ENCODE measurements at regions not wholly inside any gene's neighbourhood (a gene's known extent, or its start where the extent isn't known, plus 50 kb on each side); places are given as distances from the start of the nearest gene placed in this dataset.

- Mint-ChIP-seq H3K36me3 (ENCODE audit: low read depth) (peaks cover 12% of the 10 kb centered on the region; the same call in 2 of the 3 replicates), H3K4me3 (no peak overlapping the region), H3K27ac (no peak overlapping the region), H3K27me3 (ENCODE audit: insufficient read depth, low read depth, poor library complexity) (no peaks in the 10 kb centered on the region), H3K4me1 (no peaks in the 10 kb centered on the region), H3K9me3 (peaks cover 51% of the 10 kb centered on the region)
- no peaks in the 10 kb centered on the region for H3F3A ChIP-seq (replicated peaks; ENCODE audit: low read depth)
- TF ChIP-seq NANOG (IDR thresholded peaks at IDR 0.05; ENCODE audit: borderline replicate concordance) (no peak), CTCF (conservative IDR thresholded peaks at IDR 0.05; ENCODE audit: low read depth in 2 of 2) (no peak), ZNF114 (CRISPR knock-in tag; IDR thresholded peaks at IDR 0.05) (no peak), EZH2phosphoT487 (IDR thresholded peaks at IDR 0.05; ENCODE audit: unreplicated experiment) (no peak), STAT1 (IDR thresholded peaks at IDR 0.05; ENCODE audit: unreplicated experiment) (no peak), ZNF462 (CRISPR knock-in tag; IDR thresholded peaks at IDR 0.05) (no peak), POLR2AphosphoS5 (IDR thresholded peaks at IDR 0.05; ENCODE audit: low read depth) (no peak), REST (IDR thresholded peaks at IDR 0.05; ENCODE audit: unreplicated experiment) (no peak), CREB1 (CRISPR knock-in tag; IDR thresholded peaks at IDR 0.05; ENCODE audit: low read depth) (no peak), JUNB (IDR thresholded peaks at IDR 0.05; ENCODE audit: unreplicated experiment) (no peak), ZNF331 (CRISPR knock-in tag; IDR thresholded peaks at IDR 0.05; ENCODE audit: low read depth) (no peak)
- TF ChIP-seq, protein P1, sequence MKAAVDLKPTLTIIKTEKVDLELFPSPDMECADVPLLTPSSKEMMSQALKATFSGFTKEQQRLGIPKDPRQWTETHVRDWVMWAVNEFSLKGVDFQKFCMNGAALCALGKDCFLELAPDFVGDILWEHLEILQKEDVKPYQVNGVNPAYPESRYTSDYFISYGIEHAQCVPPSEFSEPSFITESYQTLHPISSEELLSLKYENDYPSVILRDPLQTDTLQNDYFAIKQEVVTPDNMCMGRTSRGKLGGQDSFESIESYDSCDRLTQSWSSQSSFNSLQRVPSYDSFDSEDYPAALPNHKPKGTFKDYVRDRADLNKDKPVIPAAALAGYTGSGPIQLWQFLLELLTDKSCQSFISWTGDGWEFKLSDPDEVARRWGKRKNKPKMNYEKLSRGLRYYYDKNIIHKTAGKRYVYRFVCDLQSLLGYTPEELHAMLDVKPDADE (IDR thresholded peaks at IDR 0.05) = no peak
- H4K20me1 ChIP-seq (replicated peaks; ENCODE audit: insufficient read depth) = no peaks in the 10 kb centered on the region
- ATAC-seq (no peak), DNase-seq (ENCODE audit: low spot score) (no peak)
- H3K9me2 ChIP-seq (ENCODE audit: insufficient read depth) = no peaks in the 10 kb centered on the region
- H3K4me2 ChIP-seq = no peak overlapping the region
- H3K27me3 ChIP-seq (ENCODE audit: insufficient read depth) = no peaks in the 10 kb centered on the region
- no peaks in the 10 kb centered on the region for H3K4me1 ChIP-seq (ENCODE audit: insufficient read depth)
- H3K27ac ChIP-seq (ENCODE audit: low read depth) = no peak overlapping the region
- no peak overlapping the region for H2AFZ ChIP-seq
- H3K36me3 ChIP-seq (ENCODE audit: insufficient read depth) = no peaks in the 10 kb centered on the region
- no peak overlapping the region for H3K4me3 ChIP-seq
- no peaks in the 10 kb centered on the region for H3K79me2 ChIP-seq (replicated peaks; ENCODE audit: insufficient read depth)
Observed at GRCh38 chr13:18628428-18628827, 553.2 kb downstream of the TUBA3C start.

Data from GM23338 (cell line).